ENCODE measurements at regions not wholly inside any gene's neighbourhood (a gene's known extent, or its start where the extent isn't known, plus 50 kb on each side); places are given as distances from the start of the nearest gene placed in this dataset.

- Histone ChIP-seq H3K36me3 (no peaks in the 10 kb centered on the region), H3K4me1 (ENCODE audit: insufficient read depth) (no peaks in the 10 kb centered on the region), H3K9me3 (no peaks in the 10 kb centered on the region), H3K27ac (no peak overlapping the region), H3K4me3 (no peak overlapping the region), H3K27me3 (no peaks in the 10 kb centered on the region)
- no peak for TF ChIP-seq EP300 (IDR thresholded peaks at IDR 0.05)
- no peak for TF ChIP-seq POLR2A (IDR thresholded peaks at IDR 0.05)
- TF ChIP-seq CTCF (IDR thresholded peaks at IDR 0.05), result no peak
- 52 to 66% (median 55%) methylated on average over 5 of the region's 5 CpGs for WGBS, 3 donors
- intact Hi-C loops (cut with DNase I), result no loop called here
- no peak for DNase-seq
Measured at GRCh38 chr20:55142932-55143331, 667.5 kb downstream of the DOK5 start.

- Histone ChIP-seq H3K4me1 (ENCODE audit: insufficient read depth) (no peaks in the 10 kb centered on the region), H3K27ac (no peak overlapping the region), H3K27me3 (no peaks in the 10 kb centered on the region), H3K36me3 (no peaks in the 10 kb centered on the region), H3K4me3 (no peak overlapping the region), H3K9me3 (no peaks in the 10 kb centered on the region)
- TF ChIP-seq EP300 (IDR thresholded peaks at IDR 0.05) (no peak), POLR2A (IDR thresholded peaks at IDR 0.05) (no peak), CTCF (IDR thresholded peaks at IDR 0.05) (no peak)
- no peak for DNase-seq
- 51 to 60% (median 60%) methylated on average over 3 of the region's 3 CpGs for WGBS, 3 donors
- intact Hi-C loops (cut with DNase I), result no loop called here
Measured at GRCh38 chr20:55140631-55141030, 665.2 kb downstream of the DOK5 start.

- Histone ChIP-seq H3K4me1 (ENCODE audit: insufficient read depth) (no peaks in the 10 kb centered on the region), H3K27ac (no peak overlapping the region), H3K27me3 (no peaks in the 10 kb centered on the region), H3K36me3 (no peaks in the 10 kb centered on the region), H3K4me3 (no peak overlapping the region), H3K9me3 (no peaks in the 10 kb centered on the region)
- DNase-seq, result no peak
- WGBS, 3 donors, result 71 to 87% (median 74%) methylated on average over 3 of the region's 4 CpGs
- TF ChIP-seq CTCF (IDR thresholded peaks at IDR 0.05), result no peak
- no peak for TF ChIP-seq EP300 (IDR thresholded peaks at IDR 0.05)
- TF ChIP-seq POLR2A (IDR thresholded peaks at IDR 0.05), result no peak
- intact Hi-C loops (cut with DNase I), result no loop called here
Measured at GRCh38 chr20:55139173-55139765, 663.9 kb downstream of the DOK5 start.

GRCh38 chr20:55135923-55136322 is 660.5 kb downstream of the DOK5 start:
- no peak overlapping the region for H3K4me3 ChIP-seq
- 49 to 59% (median 51%) methylated on average over 3 of the region's 3 CpGs for WGBS, 3 donors
- no peaks in the 10 kb centered on the region for H3K27me3 ChIP-seq
- intact Hi-C loops (cut with DNase I), result no loop called here
- no peaks in the 10 kb centered on the region for H3K4me1 ChIP-seq (ENCODE audit: insufficient read depth)
- DNase-seq, result no peak
- no peaks in the 10 kb centered on the region for H3K9me3 ChIP-seq
- no peak for TF ChIP-seq CTCF (IDR thresholded peaks at IDR 0.05)
- H3K27ac ChIP-seq, result no peak overlapping the region
- no peaks in the 10 kb centered on the region for H3K36me3 ChIP-seq
